H1 (cell line): ENCODE measurements at regions not wholly inside any gene's neighbourhood (a gene's known extent, or its start where the extent isn't known, plus 50 kb on each side); places are given as distances from the start of the nearest gene placed in this dataset.

Experiments used
- CTCF ChIA-PET: fragments of 300-600 bp; sonication (Branson Sonifier 250); formaldehyde crosslinking; loops from one replicate; lab custom pipeline; 2021; ENCODE audit not compliant: partially characterized antibody; lab: Charles Lee
- POLR2A ChIA-PET: fragments of 300-600 bp; sonication (Branson Sonifier 250); formaldehyde crosslinking; loops from one replicate; lab custom pipeline; 2021; ENCODE audit warnings: inconsistent platforms; ENCODE audit not compliant: partially characterized antibody; lab: Charles Lee
- DNase-seq, 2 experiments: peaks; one replicate each; pipeline versions ENCODE4 v3.0.0 to v3.0.0-alpha.2; 2010 to 2022; ENCODE audit warnings: low spot score in 2 of 2, low read depth in 1 of 2, mixed read lengths in 1 of 2
- FAIRE-seq: peaks from 2 replicates; lab custom pipeline; 2011; peaks lifted over from hg19 to GRCh38; lab: Jason Lieb, UNC
- H2AFZ ChIP-seq: 2 replicates; pipeline ENCODE4 v1.8.1; 2012; ENCODE audit warnings: low read length, inconsistent platforms
- H2AK5ac ChIP-seq: 2 replicates; pipeline ENCODE4 v1.6.1; 2013; ENCODE audit warnings: low read depth, low read length
- H2BK120ac ChIP-seq: replicated peaks from 2 replicates; pipeline ENCODE3; 2013; ENCODE audit warnings: low read depth, low read length, inconsistent platforms
- H2BK12ac ChIP-seq: 2 replicates; pipeline ENCODE4 v1.6.1; 2013; ENCODE audit warnings: low read depth, low read length
- H2BK15ac ChIP-seq: 2 replicates; pipeline ENCODE4 v1.6.1; 2013; ENCODE audit warnings: low read length
- H2BK20ac ChIP-seq: 2 replicates; pipeline ENCODE4 v1.6.1; 2013; ENCODE audit warnings: low read length
- H2BK5ac ChIP-seq: 2 replicates; pipeline ENCODE4 v1.6.1; 2013; ENCODE audit warnings: low read depth, low read length
- H3K14ac ChIP-seq: 2 replicates; pipeline ENCODE4 v1.6.1; 2013; ENCODE audit warnings: inconsistent platforms; ENCODE audit not compliant: insufficient read length
- H3K18ac ChIP-seq: 2 replicates; pipeline ENCODE4 v1.6.1; 2013; ENCODE audit warnings: low read length; ENCODE audit errors: extremely low read depth
- H3K23ac ChIP-seq: 2 replicates; pipeline ENCODE4 v1.6.1; 2013; ENCODE audit warnings: inconsistent platforms; ENCODE audit not compliant: insufficient read length
- H3K23me2 ChIP-seq: 2 replicates; pipeline ENCODE4 v1.6.1; 2013; ENCODE audit warnings: low read depth, low read length
- H3K27ac ChIP-seq: 2 replicates; pipeline ENCODE4 v1.6.1; 2011; ENCODE audit warnings: low read depth, low read length, inconsistent platforms
- H3K27me3 ChIP-seq, 4 experiments: replicated peaks in 1 of 4; 1 replicate in 1 of 4; 2 replicates in 3 of 4; pipeline versions ENCODE4 v1.6.1 to v1.8.1; 2011 to 2013; ENCODE audit warnings: low read length in 3 of 4, mild to moderate bottlenecking in 3 of 4, inconsistent platforms in 2 of 4, mixed read lengths in 2 of 4, moderate library complexity in 1 of 4; ENCODE audit not compliant: control insufficient read depth in 3 of 4, insufficient read depth in 3 of 4; ENCODE audit errors: extremely low read depth in 1 of 4
- H3K36me3 ChIP-seq, 4 experiments: 2 replicates each; pipeline versions ENCODE4 v1.6.1 to v1.8.1; 2011 to 2013; ENCODE audit warnings: mild to moderate bottlenecking in 4 of 4, low read length in 3 of 4, moderate library complexity in 2 of 4, control low read depth in 1 of 4, inconsistent platforms in 1 of 4; ENCODE audit not compliant: insufficient read depth in 4 of 4, control insufficient read depth in 2 of 4
- H3K4ac ChIP-seq: replicated peaks from 2 replicates; pipeline ENCODE3; 2013; ENCODE audit warnings: low read length, low read depth, mixed read lengths, inconsistent platforms; ENCODE audit not compliant: insufficient read length
- H3K4me1 ChIP-seq, 4 experiments: replicated peaks in 1 of 4; 1 replicate in 1 of 4; 2 replicates in 3 of 4; pipeline versions ENCODE4 v1.6.1 to v1.8.1; 2011 to 2013; ENCODE audit warnings: low read length in 3 of 4, inconsistent platforms in 2 of 4, mixed read lengths in 1 of 4; ENCODE audit not compliant: insufficient read depth in 4 of 4, control insufficient read depth in 3 of 4
- H3K4me2 ChIP-seq, 2 experiments: 2 replicates each; pipeline versions ENCODE4 v1.6.1 to v1.8.1; 2011 to 2013; ENCODE audit warnings: low read depth in 2 of 2, low read length in 2 of 2, control low read depth in 1 of 2, inconsistent platforms in 1 of 2, mild to moderate bottlenecking in 1 of 2; ENCODE audit not compliant: insufficient read depth in 1 of 2
- H3K4me3 ChIP-seq, 4 experiments: fragments of 200-600, 300-600 bp in 1 of 4; sonication (generic), shearing (Covaris generic), sonication (Bioruptor Twin) in 1 of 4; 2 replicates each; pipeline versions ENCODE4 v1.5.1 to v1.8.1; 2011 to 2016; ENCODE audit warnings: low read length in 4 of 4, low read depth in 3 of 4, control low read depth in 2 of 4, inconsistent platforms in 2 of 4, mild to moderate bottlenecking in 2 of 4, mixed read lengths in 1 of 4, moderate library complexity in 1 of 4; ENCODE audit not compliant: insufficient read depth in 2 of 4; ENCODE audit errors: extremely low read depth in 1 of 4
- H3K56ac ChIP-seq: replicated peaks from 2 replicates; pipeline ENCODE3; 2013; ENCODE audit warnings: low read depth, mild to moderate bottlenecking, mixed read lengths, low read length, inconsistent platforms; ENCODE audit not compliant: insufficient read length
- H3K79me1 ChIP-seq: 2 replicates; pipeline ENCODE4 v1.6.1; 2013; ENCODE audit warnings: low read depth, low read length, control low read depth
- H3K79me2 ChIP-seq, 2 experiments: 2 replicates each; pipeline versions ENCODE4 v1.6.1 to v1.8.1; 2012 to 2013; ENCODE audit warnings: low read length in 2 of 2, mild to moderate bottlenecking in 2 of 2, inconsistent platforms in 1 of 2; ENCODE audit not compliant: insufficient read depth in 2 of 2, control insufficient read depth in 1 of 2
- H3K9ac ChIP-seq, 4 experiments: replicated peaks in 1 of 4; 1 replicate in 1 of 4; 2 replicates in 3 of 4; pipeline versions ENCODE4 v1.6.1 to v1.8.1; 2011 to 2013; ENCODE audit warnings: low read depth in 3 of 4, low read length in 3 of 4, control low read depth in 2 of 4, mild to moderate bottlenecking in 2 of 4, moderate library complexity in 2 of 4, inconsistent platforms in 1 of 4; ENCODE audit errors: extremely low read depth in 1 of 4
- H3K9me3 ChIP-seq, 2 experiments: 2 replicates each; pipeline versions ENCODE4 v1.6.1 to v1.8.1; 2012 to 2013; ENCODE audit warnings: mild to moderate bottlenecking in 2 of 2, moderate library complexity in 2 of 2, control low read depth in 1 of 2, inconsistent platforms in 1 of 2, low read depth in 1 of 2, low read length in 1 of 2, mixed read lengths in 1 of 2; ENCODE audit not compliant: insufficient read depth in 2 of 2
- H4K20me1 ChIP-seq, 2 experiments: replicated peaks in 1 of 2; 2 replicates each; pipeline versions ENCODE3 to v1.8.1; 2011 to 2013; ENCODE audit warnings: inconsistent platforms in 2 of 2, low read length in 2 of 2, mild to moderate bottlenecking in 1 of 2; ENCODE audit not compliant: insufficient read depth in 2 of 2, control insufficient read depth in 1 of 2
- H4K5ac ChIP-seq: 2 replicates; pipeline ENCODE4 v1.6.1; 2013; ENCODE audit warnings: low read length, low read depth, mixed read lengths, inconsistent platforms; ENCODE audit not compliant: insufficient read length
- H4K8ac ChIP-seq: 2 replicates; pipeline ENCODE4 v1.8.0; 2013; ENCODE audit warnings: mild to moderate bottlenecking, moderate library complexity, low read length, inconsistent platforms; ENCODE audit not compliant: insufficient read depth; ENCODE audit errors: extremely low read depth
- H4K91ac ChIP-seq: replicated peaks from 2 replicates; pipeline ENCODE3; 2013; ENCODE audit warnings: low read length, mixed read lengths, inconsistent platforms; ENCODE audit not compliant: insufficient read length
- BACH1 ChIP-seq: IDR thresholded peaks from 2 replicates; pipeline ENCODE4 v1.6.1; 2012; ENCODE audit warnings: low read length, improper control_type of control experiment
- CHD2 ChIP-seq: IDR thresholded peaks from 2 replicates; pipeline ENCODE4 v1.6.1; 2012; ENCODE audit warnings: low read length, improper control_type of control experiment
- EP300 ChIP-seq, 2 experiments: IDR thresholded peaks; 1 replicate in 1 of 2; 2 replicates in 1 of 2; pipeline ENCODE4 v1.6.1; 2011 to 2012; ENCODE audit warnings: low read depth in 2 of 2, low read length in 2 of 2, mild to moderate bottlenecking in 2 of 2, borderline replicate concordance in 1 of 2, inconsistent platforms in 1 of 2, moderate library complexity in 1 of 2
- GABPA ChIP-seq: IDR thresholded peaks from 2 replicates; pipeline ENCODE4 v1.6.1; 2011; ENCODE audit warnings: mild to moderate bottlenecking, low read length, moderate library complexity, borderline replicate concordance; ENCODE audit not compliant: insufficient read depth
- PHF8 ChIP-seq: fragments of 200-600 bp; sonication (generic); conservative IDR thresholded peaks from 2 replicates; pipeline ENCODE4 v1.7.1; 2012; ENCODE audit warnings: low read depth, mild to moderate bottlenecking, inconsistent platforms, low read length, moderate library complexity
- ZNF274 ChIP-seq: IDR thresholded peaks from 2 replicates; pipeline ENCODE4 v1.7.0; 2012; ENCODE audit warnings: low read length, borderline replicate concordance; ENCODE audit errors: extremely low read depth
- WGBS, 2 experiments: shearing (Covaris generic) in 1 of 2; methylation state at CpG; one replicate each; pipeline versions ENCODE4 v1.1.6 to v1.1.7; 2013 to 2015; ENCODE audit warnings: low lambda C conversion rate in 2 of 2, mixed read lengths in 2 of 2, inconsistent platforms in 1 of 2, low coverage in 1 of 2, missing lambda C conversion rate in 1 of 2; ENCODE audit not compliant: insufficient replicate concordance in 2 of 2, insufficient coverage in 1 of 2, insufficient read length in 1 of 2; ENCODE audit errors: extremely low coverage in 1 of 2, missing lambda C conversion rate in 1 of 2; 5-methylcytosine and 5-hydroxymethylcytosine counted together

DNA sequence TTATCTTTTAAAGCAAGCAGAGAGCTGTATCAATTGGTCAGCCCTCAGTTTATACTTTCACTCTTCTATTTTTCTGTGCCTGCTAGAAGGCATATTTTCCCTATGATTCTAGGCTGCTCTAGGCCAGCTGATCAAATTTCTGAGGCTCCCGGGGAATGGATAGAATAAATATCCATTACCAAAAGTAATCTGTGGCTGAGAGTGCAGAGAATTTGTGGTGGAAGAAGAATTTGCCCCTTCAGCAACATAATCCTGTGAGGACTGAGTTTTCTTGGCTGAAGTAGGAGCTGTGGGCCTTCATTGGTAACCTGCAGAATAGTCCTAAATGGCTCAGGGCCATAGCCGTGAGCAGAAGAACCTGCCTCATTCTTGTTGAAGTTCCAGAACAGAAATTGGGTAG, 314.6 kb upstream of the CASK start:
- no peak overlapping the region for H2AK5ac ChIP-seq
- 85% methylated on average over 2 of the region's 2 CpGs; no CpG with 5 or more reads in 1 of the 2 experiments for WGBS, 2 experiments
- POLR2A ChIA-PET: no interaction called here

More for the DNA sequence above, 314.6 kb upstream of the CASK start:
- FAIRE-seq (no peak), DNase-seq (no peak)
- no peak overlapping the region for H3K4me2 ChIP-seq
- H4K91ac ChIP-seq: no peak overlapping the region
- H3K56ac ChIP-seq: no peak overlapping the region
- H3K79me2 ChIP-seq: no peaks in the 10 kb centered on the region
- no peak overlapping the region for H2AFZ ChIP-seq
- H4K8ac ChIP-seq: no peak overlapping the region
- H3K9me3 ChIP-seq: no peaks in the 10 kb centered on the region
- H3K79me1 ChIP-seq: no peaks in the 10 kb centered on the region
- H3K23ac ChIP-seq: no peak overlapping the region
- no peak overlapping the region for H2BK120ac ChIP-seq
- H2BK5ac ChIP-seq: no peak overlapping the region
- H2BK15ac ChIP-seq: no peak overlapping the region
- no peaks in the 10 kb centered on the region for H3K27me3 ChIP-seq
- TF ChIP-seq GABPA (no peak), CHD2 (no peak), ZNF274 (no peak), EP300 (IDR thresholded peaks at IDR 0.05; ENCODE audit: borderline replicate concordance in 1 of 2, low read depth in 2 of 2, low read length in 2 of 2) (no peak), BACH1 (no peak), PHF8 (no peak)
- no peak overlapping the region for H3K27ac ChIP-seq
- no peak overlapping the region for H3K14ac ChIP-seq
- no peak overlapping the region for H3K4me3 ChIP-seq
- CTCF ChIA-PET: no interaction called here
- no peaks in the 10 kb centered on the region for H3K36me3 ChIP-seq
- H4K5ac ChIP-seq: no peak overlapping the region
- no peaks in the 10 kb centered on the region; a peak in 2 of 7 replicates for H3K4me1 ChIP-seq
- H3K23me2 ChIP-seq: no peaks in the 10 kb centered on the region
- H4K20me1 ChIP-seq: no peaks in the 10 kb centered on the region
- no peak overlapping the region for H3K18ac ChIP-seq
- no peak overlapping the region for H2BK20ac ChIP-seq
- no peak overlapping the region for H2BK12ac ChIP-seq
- H3K9ac ChIP-seq: no peak overlapping the region
- H3K4ac ChIP-seq: no peak overlapping the region
